ENCODE measurements at regions not wholly inside any gene's neighbourhood (a gene's known extent, or its start where the extent isn't known, plus 50 kb on each side); places are given as distances from the start of the nearest gene placed in this dataset.
A peak's percentile ranks its signal among the peaks of the same experiment; 100 is the strongest.

GRCh38 chr6:154933181-154933827 lies 61.8 kb upstream of the TIAM2 start:
- Histone ChIP-seq H3K79me2 (ENCODE audit: insufficient read depth, low read length) (no peaks in the 10 kb centered on the region), H2AFZ (ENCODE audit: insufficient read depth, low read depth, low read length, poor library complexity, severe bottlenecking) (no peak overlapping the region), H3K4me2 (replicated peaks; ENCODE audit: extremely low read depth, low read length, poor library complexity, severe bottlenecking) (no peak overlapping the region), H4K20me1 (ENCODE audit: insufficient read depth, low read length) (no peaks in the 10 kb centered on the region), H3K4me3 (replicated peaks in 1 of 3; ENCODE audit: low read depth in 2 of 3, low read length in 3 of 3) (no peak overlapping the region), H3K9ac (ENCODE audit: insufficient read depth, low read length, poor library complexity, severe bottlenecking) (no peak overlapping the region), H3K4me1 (ENCODE audit: control insufficient read depth in 1 of 2, insufficient read depth in 2 of 2, low read length in 2 of 2) (no peaks in the 10 kb centered on the region), H3K27ac (ENCODE audit: low read depth in 1 of 2, low read length in 2 of 2) (no peak overlapping the region), H3K9me3 (replicated peaks in 1 of 2; ENCODE audit: control insufficient read depth in 1 of 2, insufficient read depth in 1 of 2, low read length in 2 of 2) (no peaks in the 10 kb centered on the region), H3K27me3 (ENCODE audit: control insufficient read depth in 2 of 2, insufficient read depth in 2 of 2, low read length in 2 of 2) (no peaks in the 10 kb centered on the region), H3K36me3 (replicated peaks in 1 of 2; ENCODE audit: control insufficient read depth in 1 of 2, insufficient read depth in 2 of 2, low read length in 2 of 2) (no peaks in the 10 kb centered on the region)
- Mint-ChIP-seq H3K4me3 (no peak overlapping the region), H3K4me1 (peaks cover 3% of the 10 kb centered on the region), H3K27me3 (ENCODE audit: low read depth in 3 of 3) (peaks cover 0 to 1% (median 0%) of the 10 kb centered on the region in 3 donors), H3K27ac (peak overlapping the region in 1 of 7 donors; percentile 50), H3K36me3 (peaks cover 0 to 2% of the 10 kb centered on the region in 2 donors), H3K9me3 (no peaks in the 10 kb centered on the region)
- WGBS (ENCODE audit: insufficient coverage): 100% methylated on average over 1 of the region's 10 CpGs
- intact Hi-C loops (cut with micrococcal nuclease): no loop called here
- DNase-seq: no peak
- TF ChIP-seq CTCF (IDR thresholded peaks at IDR 0.05): no peak

- Mint-ChIP-seq H3K27me3 (ENCODE audit: low read depth in 3 of 3) (no peaks in the 10 kb centered on the region), H3K27ac (no peak overlapping the region), H3K4me3 (no peak overlapping the region), H3K4me1 (no peaks in the 10 kb centered on the region), H3K36me3 (peaks cover 0 to 2% of the 10 kb centered on the region in 2 donors), H3K9me3 (no peaks in the 10 kb centered on the region)
- 87% methylated on average over 10 of the region's 17 CpGs for WGBS (ENCODE audit: insufficient coverage)
- Histone ChIP-seq H3K27me3 (ENCODE audit: control insufficient read depth in 2 of 2, insufficient read depth in 2 of 2, low read length in 2 of 2) (no peaks in the 10 kb centered on the region), H3K36me3 (replicated peaks in 1 of 2; ENCODE audit: control insufficient read depth in 1 of 2, insufficient read depth in 2 of 2, low read length in 2 of 2) (no peaks in the 10 kb centered on the region), H3K4me3 (replicated peaks in 1 of 3; ENCODE audit: low read depth in 2 of 3, low read length in 3 of 3) (no peak overlapping the region), H3K9me3 (replicated peaks in 1 of 2; ENCODE audit: control insufficient read depth in 1 of 2, insufficient read depth in 1 of 2, low read length in 2 of 2) (no peaks in the 10 kb centered on the region), H4K20me1 (ENCODE audit: insufficient read depth, low read length) (no peaks in the 10 kb centered on the region), H3K4me2 (replicated peaks; ENCODE audit: extremely low read depth, low read length, poor library complexity, severe bottlenecking) (no peak overlapping the region), H3K4me1 (ENCODE audit: control insufficient read depth in 1 of 2, insufficient read depth in 2 of 2, low read length in 2 of 2) (no peaks in the 10 kb centered on the region), H3K9ac (ENCODE audit: insufficient read depth, low read length, poor library complexity, severe bottlenecking) (no peak overlapping the region), H3K27ac (ENCODE audit: low read depth in 1 of 2, low read length in 2 of 2) (no peak overlapping the region), H3K79me2 (ENCODE audit: insufficient read depth, low read length) (no peaks in the 10 kb centered on the region), H2AFZ (ENCODE audit: insufficient read depth, low read depth, low read length, poor library complexity, severe bottlenecking) (no peak overlapping the region)
- no peak for DNase-seq
- intact Hi-C loops (cut with micrococcal nuclease): no loop called here
- no peak for TF ChIP-seq CTCF (IDR thresholded peaks at IDR 0.05)
Measured at GRCh38 chr6:154937306-154938220, 57.6 kb upstream of the TIAM2 start.

All from CD14-positive monocyte (primary cell).